ENCODE measurements at regions not wholly inside any gene's neighbourhood (a gene's known extent, or its start where the extent isn't known, plus 50 kb on each side); places are given as distances from the start of the nearest gene placed in this dataset.

DNA sequence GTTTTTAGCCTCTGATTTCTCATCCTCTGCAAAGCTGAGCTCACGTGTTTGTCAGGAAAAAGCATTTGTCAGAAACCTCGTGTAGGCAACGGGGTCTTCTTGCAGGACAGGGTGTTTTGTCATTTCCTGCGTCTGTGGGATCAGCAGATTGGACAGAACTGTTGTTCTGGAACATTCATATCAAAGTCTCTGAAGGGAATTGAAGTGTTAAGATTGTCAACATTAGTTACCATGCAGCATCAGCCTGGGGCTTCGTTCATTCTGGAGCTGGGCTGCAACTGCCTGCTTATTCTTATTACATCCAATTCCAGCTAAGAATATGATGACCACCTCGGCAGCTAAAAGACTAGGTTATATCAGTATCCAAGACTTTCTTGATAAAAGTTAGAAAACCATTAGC lies 71.0 kb upstream of the RALGAPA2 start:
- DNase-seq (ENCODE audit: extremely low read depth in 1 of 4, low spot score in 3 of 4) (no peak), ATAC-seq (no peak), FAIRE-seq (no peak)
- in situ Hi-C loops (cut with MboI): no loop called here
- Histone ChIP-seq H3K9me1 (ENCODE audit: control insufficient read depth, insufficient read depth, low read length) (no peaks in the 10 kb centered on the region), H3K9me3 (replicated peaks; ENCODE audit: control insufficient read depth, insufficient read depth, low read depth, low read length) (no peaks in the 10 kb centered on the region), H2AFZ (ENCODE audit: low read depth, low read length) (no peak overlapping the region), H4K20me1 (replicated peaks; ENCODE audit: control insufficient read depth, insufficient read depth, low read length) (no peaks in the 10 kb centered on the region), H3K4me2 (ENCODE audit: insufficient read depth, low read length) (no peak overlapping the region), H3K4me3 (no peak overlapping the region), H3K27me3 (ENCODE audit: control insufficient read depth in 2 of 2, insufficient read depth in 2 of 2, low read length in 2 of 2) (peaks cover 0 to 8% of the 10 kb centered on the region in 2 experiments; a peak in 2 of 5 replicates), H3K79me2 (ENCODE audit: control insufficient read depth, insufficient read depth, low read length) (no peaks in the 10 kb centered on the region), H3K4me1 (replicated peaks in 1 of 2; ENCODE audit: control insufficient read depth in 2 of 2, insufficient read depth in 2 of 2, low read length in 2 of 2) (no peaks in the 10 kb centered on the region), H3K36me3 (ENCODE audit: control insufficient read depth, insufficient read depth, low read length) (no peaks in the 10 kb centered on the region), H3K27ac (ENCODE audit: extremely low read depth, low read depth, low read length) (no peak overlapping the region), H3K9ac (ENCODE audit: insufficient read depth in 1 of 2, low read depth in 2 of 2, low read length in 2 of 2) (no peak overlapping the region)
- ChIA-PET POLR2A (interaction anchor here (0.9 kb wide), 1 partner anchor 22 kb away, joined by 3 read pairs; no protein-coding TSS in a partner anchor), CTCF (ENCODE audit: low intra/inter-chr PET ratio) (no interaction called here)
- 1% methylated on average over 6 of the region's 6 CpGs for WGBS (ENCODE audit: insufficient coverage, low coverage, missing lambda C conversion rate)
- intact Hi-C loops (cut with micrococcal nuclease): no loop called here
- BruUV-seq (replicated peaks): no TSS peak
- TF ChIP-seq, protein P1, sequence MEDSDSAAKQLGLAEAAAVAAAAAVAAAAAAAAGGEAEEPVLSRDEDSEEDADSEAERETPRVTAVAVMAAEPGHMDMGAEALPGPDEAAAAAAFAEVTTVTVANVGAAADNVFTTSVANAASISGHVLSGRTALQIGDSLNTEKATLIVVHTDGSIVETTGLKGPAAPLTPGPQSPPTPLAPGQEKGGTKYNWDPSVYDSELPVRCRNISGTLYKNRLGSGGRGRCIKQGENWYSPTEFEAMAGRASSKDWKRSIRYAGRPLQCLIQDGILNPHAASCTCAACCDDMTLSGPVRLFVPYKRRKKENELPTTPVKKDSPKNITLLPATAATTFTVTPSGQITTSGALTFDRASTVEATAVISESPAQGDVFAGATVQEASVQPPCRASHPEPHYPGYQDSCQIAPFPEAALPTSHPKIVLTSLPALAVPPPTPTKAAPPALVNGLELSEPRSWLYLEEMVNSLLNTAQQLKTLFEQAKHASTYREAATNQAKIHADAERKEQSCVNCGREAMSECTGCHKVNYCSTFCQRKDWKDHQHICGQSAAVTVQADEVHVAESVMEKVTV (CRISPR knock-in tag; IDR thresholded peaks at IDR 0.05): no peak
- TF ChIP-seq ZNF764 (CRISPR knock-in tag; IDR thresholded peaks at IDR 0.05; ENCODE audit: low read depth) (no peak), ETS2 (tag; IDR thresholded peaks at IDR 0.05; ENCODE audit: borderline replicate concordance, poor library complexity, severe bottlenecking) (no peak), SMARCB1 (IDR thresholded peaks at IDR 0.05; ENCODE audit: insufficient read length, low read depth) (no peak), BRD9 (IDR thresholded peaks at IDR 0.05; ENCODE audit: low read depth, partially characterized antibody) (no peak), ZC3H4 (CRISPR knock-in tag; IDR thresholded peaks at IDR 0.05; ENCODE audit: borderline replicate concordance) (no peak), PHF20 (IDR thresholded peaks at IDR 0.05; ENCODE audit: partially characterized antibody) (no peak), ZNF696 (CRISPR knock-in tag; conservative IDR thresholded peaks at IDR 0.05) (no peak), U2AF1 (optimal IDR thresholded peaks at IDR 0.05; ENCODE audit: low read depth, low read length) (no peak), DIDO1 (tag; IDR thresholded peaks at IDR 0.05; ENCODE audit: low read depth) (no peak), SAFB2 (IDR thresholded peaks at IDR 0.05; ENCODE audit: borderline replicate concordance, low read depth, low read length, severe bottlenecking) (no peak)
- TF ChIP-seq, protein P2, sequence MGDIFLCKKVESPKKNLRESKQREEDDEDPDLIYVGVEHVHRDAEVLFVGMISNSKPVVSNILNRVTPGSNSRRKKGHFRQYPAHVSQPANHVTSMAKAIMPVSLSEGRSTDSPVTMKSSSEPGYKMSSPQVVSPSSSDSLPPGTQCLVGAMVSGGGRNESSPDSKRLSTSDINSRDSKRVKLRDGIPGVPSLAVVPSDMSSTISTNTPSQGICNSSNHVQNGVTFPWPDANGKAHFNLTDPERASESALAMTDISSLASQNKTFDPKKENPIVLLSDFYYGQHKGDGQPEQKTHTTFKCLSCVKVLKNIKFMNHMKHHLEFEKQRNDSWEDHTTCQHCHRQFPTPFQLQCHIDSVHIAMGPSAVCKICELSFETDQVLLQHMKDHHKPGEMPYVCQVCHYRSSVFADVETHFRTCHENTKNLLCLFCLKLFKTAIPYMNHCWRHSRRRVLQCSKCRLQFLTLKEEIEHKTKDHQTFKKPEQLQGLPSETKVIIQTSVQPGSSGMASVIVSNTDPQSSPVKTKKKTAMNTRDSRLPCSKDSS (IDR thresholded peaks at IDR 0.05; ENCODE audit: low read depth, partially characterized antibody): no peak
- TF ChIP-seq, protein P3, sequence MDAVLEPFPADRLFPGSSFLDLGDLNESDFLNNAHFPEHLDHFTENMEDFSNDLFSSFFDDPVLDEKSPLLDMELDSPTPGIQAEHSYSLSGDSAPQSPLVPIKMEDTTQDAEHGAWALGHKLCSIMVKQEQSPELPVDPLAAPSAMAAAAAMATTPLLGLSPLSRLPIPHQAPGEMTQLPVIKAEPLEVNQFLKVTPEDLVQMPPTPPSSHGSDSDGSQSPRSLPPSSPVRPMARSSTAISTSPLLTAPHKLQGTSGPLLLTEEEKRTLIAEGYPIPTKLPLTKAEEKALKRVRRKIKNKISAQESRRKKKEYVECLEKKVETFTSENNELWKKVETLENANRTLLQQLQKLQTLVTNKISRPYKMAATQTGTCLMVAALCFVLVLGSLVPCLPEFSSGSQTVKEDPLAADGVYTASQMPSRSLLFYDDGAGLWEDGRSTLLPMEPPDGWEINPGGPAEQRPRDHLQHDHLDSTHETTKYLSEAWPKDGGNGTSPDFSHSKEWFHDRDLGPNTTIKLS (IDR thresholded peaks at IDR 0.05; ENCODE audit: borderline replicate concordance, low read depth): no peak
- TF ChIP-seq, protein P4, sequence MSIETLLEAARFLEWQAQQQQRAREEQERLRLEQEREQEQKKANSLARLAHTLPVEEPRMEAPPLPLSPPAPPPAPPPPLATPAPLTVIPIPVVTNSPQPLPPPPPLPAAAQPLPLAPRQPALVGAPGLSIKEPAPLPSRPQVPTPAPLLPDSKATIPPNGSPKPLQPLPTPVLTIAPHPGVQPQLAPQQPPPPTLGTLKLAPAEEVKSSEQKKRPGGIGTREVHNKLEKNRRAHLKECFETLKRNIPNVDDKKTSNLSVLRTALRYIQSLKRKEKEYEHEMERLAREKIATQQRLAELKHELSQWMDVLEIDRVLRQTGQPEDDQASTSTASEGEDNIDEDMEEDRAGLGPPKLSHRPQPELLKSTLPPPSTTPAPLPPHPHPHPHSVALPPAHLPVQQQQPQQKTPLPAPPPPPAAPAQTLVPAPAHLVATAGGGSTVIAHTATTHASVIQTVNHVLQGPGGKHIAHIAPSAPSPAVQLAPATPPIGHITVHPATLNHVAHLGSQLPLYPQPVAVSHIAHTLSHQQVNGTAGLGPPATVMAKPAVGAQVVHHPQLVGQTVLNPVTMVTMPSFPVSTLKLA (conservative IDR thresholded peaks at IDR 0.05): no peak
- TF ChIP-seq, protein P5, sequence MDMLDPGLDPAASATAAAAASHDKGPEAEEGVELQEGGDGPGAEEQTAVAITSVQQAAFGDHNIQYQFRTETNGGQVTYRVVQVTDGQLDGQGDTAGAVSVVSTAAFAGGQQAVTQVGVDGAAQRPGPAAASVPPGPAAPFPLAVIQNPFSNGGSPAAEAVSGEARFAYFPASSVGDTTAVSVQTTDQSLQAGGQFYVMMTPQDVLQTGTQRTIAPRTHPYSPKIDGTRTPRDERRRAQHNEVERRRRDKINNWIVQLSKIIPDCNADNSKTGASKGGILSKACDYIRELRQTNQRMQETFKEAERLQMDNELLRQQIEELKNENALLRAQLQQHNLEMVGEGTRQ (CRISPR knock-in tag; IDR thresholded peaks at IDR 0.05): no peak

Measured in K562 (cell line).